ENCODE measurements at regions not wholly inside any gene's neighbourhood (a gene's known extent, or its start where the extent isn't known, plus 50 kb on each side); places are given as distances from the start of the nearest gene placed in this dataset.
A peak's percentile ranks its signal among the peaks of the same experiment; 100 is the strongest.
"Not testable (repeated sequence)": the region's sequence is repeated elsewhere in the genome, so short reads cannot be mapped to it uniquely, and the experiment has no call there.

DNA sequence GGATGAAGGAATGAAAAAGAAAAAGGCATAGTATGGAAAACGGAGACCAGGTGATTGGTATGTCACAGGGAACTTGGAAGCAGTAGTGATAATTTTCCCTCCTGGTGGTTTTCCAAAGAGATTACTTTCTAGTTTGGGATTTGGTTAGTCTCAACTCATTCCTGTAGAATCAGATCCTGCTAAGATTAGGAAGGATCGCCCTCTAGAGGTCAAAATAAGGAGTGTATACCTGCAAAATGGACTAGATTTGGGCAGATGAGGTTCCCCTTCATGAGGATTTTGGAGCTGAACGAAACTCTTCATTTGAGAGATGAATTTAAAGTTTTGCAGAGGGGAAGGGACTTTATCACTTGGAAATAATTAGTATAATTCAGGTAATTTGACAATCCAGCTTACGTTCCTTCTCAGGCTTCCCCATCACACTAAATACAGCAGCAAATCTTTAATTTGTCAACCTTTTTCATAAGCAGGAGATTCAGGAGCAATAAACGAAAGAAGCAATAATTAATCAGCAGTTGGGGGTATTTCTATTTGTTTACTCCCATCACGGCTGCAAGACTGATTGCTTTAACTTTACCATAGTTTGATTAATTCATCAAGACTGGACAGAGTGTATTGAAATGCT, 65.2 kb downstream of the CCDC195 start:
- peak; percentile 70 for DNase-seq

DNA sequence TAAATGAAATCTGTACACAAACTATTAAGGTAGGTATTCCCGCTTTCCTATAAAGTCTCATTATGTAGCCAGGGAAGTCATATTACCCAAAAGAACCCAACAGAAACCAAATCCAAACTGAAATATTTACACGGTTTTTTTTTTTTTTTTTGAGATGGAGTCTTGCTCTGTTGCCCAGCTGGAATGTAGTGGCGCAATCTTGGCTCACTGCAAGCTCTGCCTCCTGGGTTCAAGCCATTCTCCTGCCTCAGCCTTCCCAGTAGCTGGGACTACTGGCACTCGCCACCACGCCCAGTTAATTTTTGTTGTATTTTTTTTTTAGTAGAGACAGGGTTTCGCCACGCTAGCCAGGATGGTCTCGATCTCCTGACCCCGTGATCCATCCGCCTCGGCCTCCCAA, 62.5 kb upstream of the CUL3 start:
- DNase-seq: not testable (repeated sequence)

DNA sequence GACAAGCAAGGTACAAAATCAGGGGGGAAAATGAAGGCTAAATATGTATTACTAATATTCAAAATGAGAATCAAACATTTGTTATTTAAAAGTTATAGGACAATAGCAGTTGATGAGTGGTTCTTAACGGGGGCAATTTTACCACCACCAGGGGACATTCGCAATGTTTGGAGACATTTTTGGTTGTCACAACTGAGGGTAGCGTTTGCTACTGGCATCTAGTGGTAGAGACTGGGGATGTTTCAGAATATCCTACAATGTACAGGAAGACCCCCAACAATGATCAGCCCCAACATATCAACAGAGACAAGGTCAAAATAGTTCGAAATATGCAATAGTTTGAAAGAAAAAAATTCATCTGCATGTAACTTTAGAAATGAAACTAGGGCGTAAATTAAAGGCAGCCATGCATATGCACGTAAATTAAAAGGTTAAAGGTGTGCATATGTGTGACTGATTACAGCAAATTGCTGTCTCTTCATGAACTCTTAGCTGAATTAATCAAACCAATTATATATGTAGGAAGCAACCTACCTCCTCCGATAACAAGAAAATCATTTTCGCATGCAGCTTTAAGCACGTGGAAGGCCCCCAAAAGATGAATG, 61.2 kb upstream of the CUL3 start:
- peak; percentile 18 for DNase-seq

DNA sequence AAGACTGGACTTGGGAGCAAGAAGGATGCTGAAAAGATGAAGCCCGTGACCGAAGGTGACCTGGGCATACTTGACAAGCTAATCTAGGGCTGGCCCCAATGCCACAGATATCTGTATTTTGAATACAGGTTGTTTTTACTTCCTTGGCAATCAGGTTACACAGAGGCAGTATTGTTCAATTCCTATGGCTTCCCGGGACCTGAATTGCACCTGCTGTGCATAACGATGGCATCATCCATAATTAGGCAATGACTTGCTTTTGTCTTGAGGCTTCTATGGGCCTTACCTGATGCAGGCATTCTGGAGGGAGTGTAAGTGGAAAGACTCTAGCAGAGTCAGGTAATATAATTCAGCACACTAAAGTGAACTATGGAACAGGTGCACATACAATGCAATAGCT, 60.6 kb upstream of the CUL3 start:
- DNase-seq: no peak

DNA sequence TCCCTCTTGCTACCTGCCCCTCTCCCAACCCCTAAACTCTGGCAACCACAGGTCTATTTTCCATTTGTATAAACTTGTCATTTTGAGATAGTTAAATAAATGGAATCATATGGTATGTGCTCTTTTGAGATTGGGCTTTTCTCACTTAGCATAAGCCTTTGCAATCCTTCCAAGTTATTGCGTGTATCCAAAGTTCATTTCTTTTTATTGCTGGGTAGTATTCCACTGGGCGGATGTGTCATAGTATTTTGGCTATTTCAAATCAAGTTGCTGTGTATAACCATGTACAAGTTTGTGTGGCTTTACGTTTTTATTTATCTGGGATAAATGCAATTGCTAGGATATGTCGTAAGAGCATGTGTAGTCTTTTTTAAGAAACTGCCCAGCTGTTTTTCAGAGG, 55.5 kb upstream of the CUL3 start:
- no peak for DNase-seq

DNA sequence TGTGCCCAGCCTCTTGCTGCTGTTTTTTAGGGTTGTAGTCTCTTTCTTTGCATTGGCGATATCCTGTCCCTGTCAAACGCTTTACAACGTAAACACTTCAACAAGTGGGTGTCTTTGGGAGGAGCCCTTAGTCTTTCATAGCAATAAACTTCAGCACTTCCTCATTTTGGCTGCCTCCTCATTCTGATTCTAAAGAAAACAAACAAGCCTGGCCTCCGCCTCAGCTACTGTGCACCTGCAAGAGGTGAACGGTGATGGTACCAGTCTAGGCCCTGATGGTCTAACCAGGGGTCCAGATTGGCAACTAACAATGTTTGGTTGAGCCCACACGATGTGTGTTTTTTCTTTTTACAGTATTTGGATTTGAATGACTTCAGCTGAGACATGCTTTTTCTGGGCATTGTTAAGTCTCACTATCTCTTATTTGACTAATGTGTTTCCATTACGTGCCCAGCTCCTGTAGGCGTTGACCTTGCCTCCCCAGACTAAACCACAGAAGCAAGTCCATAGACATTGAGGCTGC, 53.2 kb upstream of the CUL3 start:
- DNase-seq: peak; percentile 56

Measured in suppressor macrophage treated with lipopolysaccharide for 4 hours (primary cell).